Renal cortex interstitium (tissue), 11 donors: ENCODE measurements at regions not wholly inside any gene's neighbourhood (a gene's known extent, or its start where the extent isn't known, plus 50 kb on each side); places are given as distances from the start of the nearest gene placed in this dataset.
"Not testable (repeated sequence)": the region's sequence is repeated elsewhere in the genome, so short reads cannot be mapped to it uniquely, and the experiment has no call there.

ENCODE experiments used
- DNase-seq, 11 donors: peaks; one replicate each; pipeline ENCODE4 v3.0.0-alpha.2; 2013; ENCODE audit warnings: low read depth in 9 of 11, low spot score in 4 of 11; ENCODE audit errors: extremely low read depth in 1 of 11

DNA sequence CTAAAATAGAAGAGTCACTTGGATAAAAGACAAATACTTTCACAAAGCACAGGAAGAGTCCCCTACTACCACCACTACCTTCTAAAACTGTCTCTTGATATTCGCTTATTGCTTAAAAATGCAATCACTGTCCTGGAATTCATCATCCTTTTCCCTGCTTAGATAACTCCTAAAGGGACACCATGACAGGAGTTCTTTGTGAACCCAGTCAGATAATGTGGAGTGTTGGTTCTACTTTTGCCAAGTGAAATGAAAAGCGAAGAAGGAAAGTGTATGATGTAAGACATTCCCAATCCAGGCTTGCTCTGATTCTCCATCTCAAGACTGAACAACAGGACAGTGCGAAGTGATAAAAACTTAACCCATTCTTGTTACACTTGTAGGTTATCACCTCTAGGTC, 103.0 kb downstream of the MTERF1 start:
- no peak for DNase-seq

DNA sequence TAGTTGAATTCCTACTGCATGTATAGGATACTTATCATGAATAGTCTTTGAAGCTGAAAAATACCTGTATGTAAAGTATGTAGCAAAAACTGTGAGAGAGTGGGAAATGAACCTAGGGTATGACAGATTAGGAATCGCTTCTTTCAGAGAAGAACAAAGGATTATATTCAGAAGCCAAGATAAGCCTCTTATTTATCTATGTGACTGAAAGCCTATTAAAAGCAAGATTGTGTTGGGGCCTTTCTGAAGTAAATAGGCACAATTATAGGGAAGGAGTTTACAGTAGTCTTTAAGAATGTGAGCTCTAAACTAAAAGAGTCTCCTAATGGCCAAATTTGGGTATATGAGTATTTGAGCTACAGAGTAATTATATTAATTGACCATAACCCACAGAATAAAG, 102.1 kb downstream of the MTERF1 start:
- DNase-seq, result no peak

DNA sequence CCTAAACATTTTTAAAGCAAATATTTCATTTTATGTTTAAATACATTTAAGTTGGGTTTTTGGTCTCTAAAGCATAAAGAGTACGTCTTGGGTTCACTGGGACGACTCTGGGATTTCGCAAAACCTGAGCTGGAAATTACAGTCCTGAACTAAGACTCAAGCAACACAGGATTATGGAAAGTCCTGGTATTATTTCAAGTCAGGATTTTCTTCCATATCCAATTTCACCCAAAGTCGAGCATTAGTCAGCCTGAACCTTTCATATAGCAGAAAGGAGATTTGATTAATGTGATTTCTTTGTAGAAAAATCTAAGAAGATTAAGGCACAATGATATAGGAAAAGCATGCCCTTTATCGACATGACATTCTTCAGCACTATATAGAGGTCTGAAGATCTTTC, 100.0 kb downstream of the MTERF1 start:
- DNase-seq, result no peak

DNA sequence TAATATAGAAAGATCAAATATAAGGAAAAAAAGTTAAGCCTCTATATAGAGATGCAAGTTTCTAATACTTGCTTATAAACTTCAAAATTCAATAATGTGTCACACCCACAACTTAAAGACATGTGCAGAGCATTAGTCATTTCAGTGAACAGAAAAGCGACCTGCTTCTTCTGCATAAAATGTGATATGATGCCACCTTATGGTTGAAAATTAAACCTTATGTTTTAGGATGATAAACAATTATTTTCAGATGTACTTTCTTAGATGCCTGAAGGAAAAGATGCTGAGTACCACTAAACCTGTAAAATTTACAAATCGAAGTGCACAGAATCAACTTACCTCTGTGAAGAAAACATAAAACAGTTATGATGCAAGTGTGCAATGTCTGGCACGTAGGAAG, 96.0 kb downstream of the MTERF1 start:
- DNase-seq, result peak in 8 of 11 donors; percentile 5 to 23 (median 9)

DNA sequence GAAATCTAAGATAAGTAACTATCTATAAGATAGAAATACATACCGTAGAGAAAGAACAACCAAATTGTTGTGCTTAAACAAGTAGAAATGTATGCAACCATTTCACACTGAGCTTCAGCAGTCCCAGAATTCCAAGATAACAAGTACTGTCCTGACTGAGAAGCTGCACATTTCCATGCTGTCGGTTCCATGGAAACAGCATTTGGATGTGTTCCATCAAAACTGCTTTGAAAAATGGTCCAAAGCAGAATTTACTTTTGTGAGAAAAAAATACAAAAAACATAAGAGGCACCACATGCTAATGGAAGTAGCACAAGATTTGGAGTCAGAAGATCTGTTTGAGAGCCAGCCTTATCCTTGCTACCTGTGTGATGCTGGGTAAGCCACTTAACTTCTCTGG, 92.6 kb downstream of the MTERF1 start:
- DNase-seq, result peak in 9 of 11 donors; percentile 4 to 46 (median 13)

DNA sequence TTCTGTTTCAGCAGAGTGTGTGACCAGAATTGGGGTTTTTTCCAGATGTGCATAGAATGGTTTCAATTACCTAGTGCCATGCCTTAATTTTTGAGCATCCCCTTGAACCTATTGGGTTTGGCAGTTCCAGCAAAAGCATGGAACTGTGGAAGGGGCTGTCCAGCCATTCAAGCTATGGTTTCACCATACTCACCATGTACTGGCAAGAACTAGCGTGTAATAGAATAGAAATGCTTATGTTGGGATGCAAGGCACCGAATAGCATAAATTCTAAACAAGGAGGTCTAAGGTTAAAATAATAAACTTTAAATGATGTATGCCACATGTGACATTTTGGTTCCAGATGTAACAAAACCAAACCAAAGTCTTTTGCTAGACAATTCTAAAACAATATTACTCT, 91.4 kb downstream of the MTERF1 start:
- DNase-seq, result no peak

DNA sequence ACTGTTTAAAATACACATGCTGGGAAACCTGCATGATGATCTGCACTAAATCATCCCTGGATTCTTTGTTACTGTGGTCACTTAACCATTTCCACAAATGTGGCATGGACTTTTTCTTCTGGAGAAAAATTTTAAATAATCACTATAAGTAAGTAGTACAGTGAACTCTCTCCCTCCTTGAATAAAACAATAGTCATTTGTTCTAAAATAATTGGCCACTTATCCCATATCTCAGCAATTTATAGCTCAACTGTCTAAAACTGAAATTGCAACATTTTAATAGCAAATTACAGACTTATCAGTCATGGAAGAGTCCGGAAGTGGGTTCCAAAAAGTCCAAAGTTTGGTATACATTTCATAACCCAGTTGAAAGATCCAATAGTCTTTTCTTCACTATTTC, 90.9 kb downstream of the MTERF1 start:
- DNase-seq, result no peak

DNA sequence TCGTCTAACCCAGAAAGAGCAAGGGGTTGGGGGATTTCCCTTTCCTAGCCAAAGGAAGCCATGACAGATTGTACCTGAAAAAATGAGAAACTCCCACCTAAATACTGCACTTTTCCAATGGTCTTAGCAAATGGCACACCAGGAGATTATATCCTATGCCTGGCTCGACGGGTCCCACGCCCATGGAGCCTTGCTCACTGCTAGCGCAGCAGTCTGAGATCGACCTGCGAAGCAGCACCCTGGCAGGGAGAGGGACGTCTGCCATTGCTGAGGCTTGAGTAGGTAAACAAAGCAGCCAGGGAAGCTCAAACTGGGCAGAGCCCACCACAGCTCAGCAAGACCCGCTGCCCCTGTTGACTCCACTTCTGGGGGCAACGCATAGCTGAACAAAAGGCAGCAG, 89.9 kb downstream of the MTERF1 start:
- not testable (repeated sequence) for DNase-seq

DNA sequence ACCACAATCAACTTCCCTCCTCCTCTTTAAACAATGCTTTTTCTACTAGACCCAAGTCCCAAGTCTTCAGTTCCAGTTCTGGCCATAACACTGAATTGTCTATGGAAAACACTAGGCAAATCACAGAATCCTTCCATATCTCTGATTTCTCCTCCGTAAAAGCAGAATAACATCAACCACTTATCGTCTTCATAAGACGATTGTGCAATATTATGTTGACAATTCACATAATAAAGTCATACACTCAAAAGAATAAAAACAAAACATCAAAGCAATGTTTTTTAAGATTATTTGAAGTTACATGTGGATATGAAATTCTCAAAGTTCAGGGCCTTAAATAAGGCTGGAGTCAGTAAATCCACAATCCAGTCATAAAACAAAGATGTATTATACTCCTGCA, 84.4 kb downstream of the MTERF1 start:
- DNase-seq, result no peak

DNA sequence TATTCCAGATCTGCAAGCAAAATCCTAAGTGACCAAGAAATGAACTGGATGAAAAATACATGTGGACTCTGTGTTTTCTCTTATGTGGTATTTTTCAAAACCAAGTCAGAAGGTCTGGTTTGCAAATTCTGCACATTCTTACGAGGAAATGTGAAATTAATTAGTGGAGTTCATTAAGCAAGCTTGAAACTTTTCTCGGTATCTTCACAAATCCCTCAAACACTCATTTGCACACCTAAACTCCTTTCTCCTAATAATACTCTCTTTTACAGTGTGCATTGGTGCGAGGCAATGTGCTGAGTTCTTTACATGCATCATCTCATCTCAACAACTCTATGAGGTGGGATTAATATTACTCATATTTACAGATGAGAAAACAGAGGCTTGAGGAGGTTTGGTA, 82.1 kb downstream of the MTERF1 start:
- no peak for DNase-seq

DNA sequence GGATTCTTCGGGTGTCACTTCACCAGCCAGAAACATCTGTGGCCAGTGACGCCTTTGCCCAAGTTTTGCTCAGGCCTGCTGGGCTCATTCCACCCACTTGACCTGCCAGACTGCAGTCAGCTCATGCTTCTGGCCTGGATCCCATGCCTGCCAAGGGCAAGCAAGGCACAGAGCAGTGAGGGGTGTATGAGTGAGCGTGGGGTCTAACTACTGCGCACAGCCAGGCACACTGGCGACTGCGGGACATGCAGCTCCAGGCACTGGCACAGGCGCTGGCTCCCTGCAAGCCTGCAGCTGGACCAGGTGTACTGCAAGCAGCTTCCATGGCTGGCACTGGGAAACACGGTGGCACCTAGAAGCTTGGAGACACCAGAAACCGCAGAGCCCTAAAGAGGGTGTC, 80.1 kb downstream of the MTERF1 start:
- no peak for DNase-seq

DNA sequence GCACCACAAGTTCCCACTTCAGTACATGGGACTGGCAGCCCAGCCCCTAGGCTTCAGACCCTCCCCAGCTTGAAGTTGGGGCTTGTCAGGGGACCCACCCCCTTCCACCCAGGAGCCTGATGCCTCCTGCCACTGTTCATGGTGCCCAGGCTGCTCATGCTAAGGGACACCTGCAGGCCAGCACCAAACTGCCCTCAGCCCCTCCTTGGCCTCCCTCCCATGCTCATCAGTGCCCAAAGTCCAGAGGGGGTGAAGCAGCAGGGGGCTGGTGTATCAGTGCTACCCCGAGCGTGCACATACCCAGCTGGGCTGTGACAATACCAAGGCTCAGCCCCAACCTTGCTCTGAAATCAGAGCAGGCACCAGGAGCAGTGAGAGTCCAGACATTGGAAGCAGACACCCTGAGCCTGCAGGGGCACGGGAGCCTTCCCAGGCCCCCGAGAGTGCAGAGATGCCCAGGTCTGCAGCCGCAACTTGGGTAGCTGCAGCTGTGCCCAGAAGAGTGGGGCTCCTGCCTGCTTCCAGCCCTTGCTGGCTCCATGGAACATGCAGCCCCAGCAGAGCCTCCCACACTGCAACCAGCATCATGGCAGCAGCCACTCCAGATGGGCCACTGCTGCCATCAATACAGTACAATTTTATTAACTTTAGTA, 79.0 kb downstream of the MTERF1 start:
- DNase-seq, result no peak

DNA sequence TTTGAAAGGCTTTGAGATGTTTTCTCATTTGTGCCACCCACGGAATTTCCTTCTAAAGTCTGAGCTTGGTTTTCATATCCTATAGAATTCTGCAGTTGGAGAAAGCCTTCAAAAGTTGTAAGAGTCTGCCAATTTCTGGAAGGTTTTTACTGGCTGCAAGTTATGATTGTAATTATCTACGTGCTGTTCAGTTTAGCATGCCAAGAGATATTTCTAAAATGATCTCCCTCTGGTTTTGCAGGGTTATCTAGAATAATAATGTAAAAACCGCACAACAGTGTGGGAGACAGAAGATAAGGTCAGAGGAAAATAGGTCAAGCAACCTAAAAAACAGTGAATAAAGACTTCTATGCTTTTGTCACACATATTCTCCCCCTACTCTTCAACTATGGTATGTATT, 69.3 kb downstream of the MTERF1 start:
- no peak for DNase-seq

DNA sequence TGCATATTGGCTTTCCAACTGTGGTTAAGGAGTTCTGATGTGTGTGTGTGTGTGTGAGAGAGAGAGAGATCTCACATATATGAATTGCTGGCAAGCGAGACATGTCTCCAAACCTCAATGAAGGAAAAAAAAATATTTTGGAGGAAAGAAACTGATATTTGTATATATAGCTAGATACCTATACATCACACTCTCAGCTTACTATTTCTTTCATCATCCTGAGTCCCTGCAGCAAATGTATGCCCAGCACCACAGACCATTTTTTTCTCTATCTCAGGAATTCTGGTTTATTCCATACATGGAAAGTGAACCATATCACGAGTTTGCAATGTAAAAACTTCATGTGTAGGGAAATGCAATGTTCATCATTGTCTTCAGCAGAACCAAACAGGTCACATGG, 68.9 kb downstream of the MTERF1 start:
- no peak for DNase-seq

DNA sequence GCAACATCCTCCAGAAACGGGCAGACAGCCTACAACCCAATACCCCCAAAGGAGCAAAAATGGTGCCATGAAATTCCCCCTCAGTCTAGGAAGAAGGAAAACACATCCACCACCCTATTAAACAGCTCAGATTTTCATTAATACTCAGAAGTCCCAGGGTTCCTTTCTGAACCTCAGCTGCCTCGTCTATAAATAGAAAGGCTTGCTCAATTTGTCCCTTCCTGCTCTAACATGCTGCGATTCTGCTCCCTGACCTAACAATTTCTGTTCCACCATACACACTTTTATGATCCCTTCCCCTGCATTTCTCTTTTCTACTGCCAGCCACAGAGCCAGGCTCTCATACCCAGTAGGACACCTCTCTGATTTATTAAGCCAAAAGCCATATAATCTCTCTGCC, 68.1 kb downstream of the MTERF1 start:
- no peak for DNase-seq

DNA sequence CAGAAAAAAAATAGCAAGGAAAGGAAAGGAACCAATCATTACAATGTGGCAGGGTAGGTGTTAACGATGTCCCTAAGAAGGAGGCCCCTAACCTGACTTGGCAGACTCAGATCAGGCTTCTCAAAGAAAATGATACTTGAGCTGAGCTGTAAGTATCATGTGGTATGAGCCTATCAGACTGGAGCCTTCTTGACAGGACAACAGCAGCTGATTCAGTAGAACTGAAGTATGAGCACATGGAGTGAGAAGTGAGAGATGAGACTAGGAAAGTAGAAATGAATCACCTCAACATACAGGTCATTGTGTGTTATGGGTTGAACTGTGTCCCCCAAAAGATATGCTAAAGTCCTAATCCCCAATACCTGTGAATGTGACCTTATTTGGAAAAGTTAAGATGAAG, 66.3 kb downstream of the MTERF1 start:
- DNase-seq, result no peak
